HepG2 (cell line): ENCODE measurements at regions not wholly inside any gene's neighbourhood (a gene's known extent, or its start where the extent isn't known, plus 50 kb on each side); places are given as distances from the start of the nearest gene placed in this dataset.

Experiments
- ATAC-seq: fragments of 200-7000 bp; cut with Tn5 transposase; 3 replicates; pipeline ENCODE4 v1.9.1; 2020; ENCODE audit warnings: mild to moderate bottlenecking, moderate library complexity
- BruUV-seq: library from RNA; stranded (reverse); fragments of 400-500 nt; replicated peaks from 2 replicates; lab custom pipeline; 2021; lab: Mats Ljungman, UMichigan
- CTCF ChIA-PET: fragments of 300-600 bp; formaldehyde crosslinking; extraction: SDS; loops from one replicate; lab custom pipeline; 2021; ENCODE audit warnings: low total read pairs, inconsistent platforms, low intra/inter-chr PET ratio; lab: Yijun Ruan, JAX
- POLR2A ChIA-PET: fragments of 350-600 bp; sonication (Branson Sonifier 250); formaldehyde crosslinking; loops from one replicate; lab custom pipeline; 2020; ENCODE audit warnings: antibody characterized with exemption, inconsistent platforms; lab: Yijun Ruan, JAX
- DNase-seq: peaks from one replicate; pipeline ENCODE4 v3.0.0-alpha.2; 2015; ENCODE audit warnings: low spot score
- FAIRE-seq: peaks from 3 replicates; lab custom pipeline; 2011; peaks lifted over from hg19 to GRCh38; lab: Jason Lieb, UNC
- H2AFZ ChIP-seq: one replicate; pipeline ENCODE4 v1.6.1; 2011; ENCODE audit warnings: low read length, inconsistent platforms
- H3K27ac ChIP-seq: fragments of 300-600 bp; 3 replicates; pipeline ENCODE4 v1.8.0; 2011; ENCODE audit warnings: mixed run types, mild to moderate bottlenecking, mixed read lengths, low read length, inconsistent platforms; ENCODE audit not compliant: insufficient read depth; ENCODE audit errors: extremely low read length
- H3K27me3 ChIP-seq, 2 experiments: fragments of 200-600 bp in 1 of 2; 2 replicates in 1 of 2; 3 replicates in 1 of 2; pipeline versions ENCODE4 v1.6.0 to v1.8.0; 2011; ENCODE audit warnings: low read length in 2 of 2, mild to moderate bottlenecking in 2 of 2, moderate library complexity in 2 of 2, inconsistent platforms in 1 of 2; ENCODE audit not compliant: insufficient read depth in 2 of 2, control insufficient read depth in 1 of 2
- H3K36me3 ChIP-seq, 2 experiments: fragments of 200-600 bp in 1 of 2; replicated peaks in 1 of 2; 2 replicates in 1 of 2; 3 replicates in 1 of 2; pipeline versions ENCODE4 v1.5.1 to v1.8.0; 2011; ENCODE audit warnings: low read length in 2 of 2, inconsistent platforms in 1 of 2; ENCODE audit not compliant: insufficient read depth in 2 of 2, control insufficient read depth in 1 of 2
- H3K4me1 ChIP-seq: 2 replicates; pipeline ENCODE4 v1.5.1; 2012; ENCODE audit warnings: low read length, inconsistent platforms; ENCODE audit not compliant: insufficient read depth
- H3K4me2 ChIP-seq: 2 replicates; pipeline ENCODE4 v1.6.0; 2011; ENCODE audit warnings: low read depth, low read length, inconsistent platforms
- H3K4me3 ChIP-seq, 3 experiments: fragments of 200-600 bp in 1 of 3; sonication (generic), shearing (Covaris generic) in 1 of 3; replicated peaks in 1 of 3; 2 replicates each; pipeline ENCODE4 v1.5.1; 2011 to 2016; ENCODE audit warnings: low read length in 3 of 3, inconsistent platforms in 2 of 3, low read depth in 2 of 3, mild to moderate bottlenecking in 2 of 3, control low read depth in 1 of 3, mixed read lengths in 1 of 3; ENCODE audit not compliant: insufficient read depth in 1 of 3
- H3K79me2 ChIP-seq: one replicate; pipeline ENCODE4 v1.6.1; 2011; ENCODE audit warnings: low read length, inconsistent platforms; ENCODE audit not compliant: insufficient read depth
- H3K9ac ChIP-seq: 2 replicates; pipeline ENCODE4 v1.6.0; 2011; ENCODE audit warnings: mild to moderate bottlenecking, low read depth, low read length, inconsistent platforms; ENCODE audit not compliant: insufficient read depth
- H3K9me3 ChIP-seq: 2 replicates; pipeline ENCODE4 v1.5.1; 2012; ENCODE audit warnings: mild to moderate bottlenecking, low read length
- H4K20me1 ChIP-seq: 2 replicates; pipeline ENCODE4 v1.6.0; 2011; ENCODE audit warnings: inconsistent platforms, mild to moderate bottlenecking, low read length, moderate library complexity; ENCODE audit not compliant: insufficient read depth
- NFRKB ChIP-seq: fragments of 450-650 bp; IDR thresholded peaks from 2 replicates; pipeline ENCODE4 v1.6.1; 2017
- RELA ChIP-seq: sonication (generic); formaldehyde crosslinking; IDR thresholded peaks from 2 replicates; pipeline ENCODE4 v1.4.0; 2020; ENCODE audit warnings: missing genetic modification reagents
- SETDB1 ChIP-seq: sonication (generic); formaldehyde crosslinking; IDR thresholded peaks from 2 replicates; pipeline ENCODE4 v1.5.1; 2020; ENCODE audit warnings: missing genetic modification reagents, mild to moderate bottlenecking, borderline replicate concordance
- SMC3 ChIP-seq: IDR thresholded peaks from 2 replicates; pipeline ENCODE4 v1.6.1; 2011; ENCODE audit warnings: low read length, improper control_type of control experiment
- ZNF607 ChIP-seq: sonication (generic); formaldehyde crosslinking; IDR thresholded peaks from 2 replicates; pipeline ENCODE4 v1.5.1; 2020; ENCODE audit warnings: missing genetic modification reagents, mild to moderate bottlenecking, borderline replicate concordance
- ZSCAN12 ChIP-seq: sonication (generic); formaldehyde crosslinking; IDR thresholded peaks from 2 replicates; pipeline ENCODE4 v1.9.0; 2021; ENCODE audit warnings: mild to moderate bottlenecking, missing genetic modification reagents
- WGBS: methylation state at CpG from one replicate; pipeline ENCODE4 v1.1.6; 2017; ENCODE audit warnings: low lambda C conversion rate; 5-methylcytosine and 5-hydroxymethylcytosine counted together
- in situ Hi-C: cut with HindIII; loops from 2 replicates; pipeline ENCODE4 v1.10.0; 2017; ENCODE audit warnings: low pct_unique_long_range_greater_than_20kb; ENCODE audit not compliant: extremely low pct_ligation_motif_present
- intact Hi-C: fragments of 100-400 bp; cut with micrococcal nuclease; formaldehyde crosslinking; loops from one replicate; pipeline ENCODE4 v1.10.0; 2022; ENCODE audit not compliant: unreplicated experiment

- ChIA-PET POLR2A (no interaction called here), CTCF (no interaction called here)
- BruUV-seq = no TSS peak
- H3K4me2 ChIP-seq = no peak overlapping the region
- no peak overlapping the region for H3K27ac ChIP-seq
- intact Hi-C loops (no loop called here), in situ Hi-C loops (no loop called here)
- no peak for ATAC-seq
- H2AFZ ChIP-seq = no peak overlapping the region
- no peak for FAIRE-seq
- H3K9me3 ChIP-seq = no peaks in the 10 kb centered on the region
- no peaks in the 10 kb centered on the region for H3K79me2 ChIP-seq
- no peak for TF ChIP-seq SMC3
- no peak for TF ChIP-seq ZNF607 (CRISPR knock-in tag)
- no peak for TF ChIP-seq SETDB1 (CRISPR knock-in tag)
- TF ChIP-seq NFRKB = no peak
- no peak for TF ChIP-seq ZSCAN12
- 0% methylated on average over 1 of the region's 1 CpG for WGBS
- no peaks in the 10 kb centered on the region for H3K4me1 ChIP-seq
- no peaks in the 10 kb centered on the region for H3K36me3 ChIP-seq
- H3K9ac ChIP-seq = no peak overlapping the region
- DNase-seq = no peak
- no peaks in the 10 kb centered on the region for H3K27me3 ChIP-seq
- H3K4me3 ChIP-seq = no peak overlapping the region
- H4K20me1 ChIP-seq = no peaks in the 10 kb centered on the region
These were observed 219.0 kb downstream of the ADRA2A start for GRCh38 chr10:111295788-111296187.

GRCh38 chr10:111297351-111297848 lies 220.6 kb downstream of the ADRA2A start:
- H3K9me3 ChIP-seq = no peaks in the 10 kb centered on the region
- no peak for ATAC-seq
- no peak overlapping the region for H3K27ac ChIP-seq
- H3K4me1 ChIP-seq = no peaks in the 10 kb centered on the region
- no peak for FAIRE-seq
- WGBS = 55% methylated on average over 6 of the region's 6 CpGs
- no peak overlapping the region for H3K4me2 ChIP-seq
- no peaks in the 10 kb centered on the region; a peak in 1 of 5 replicates for H3K27me3 ChIP-seq
- no peak overlapping the region for H2AFZ ChIP-seq
- H3K79me2 ChIP-seq = no peaks in the 10 kb centered on the region
- BruUV-seq = no TSS peak
- no peak overlapping the region for H3K9ac ChIP-seq
- POLR2A ChIA-PET = no interaction called here
- TF ChIP-seq RELA (CRISPR knock-in tag) = no peak
- CTCF ChIA-PET = no interaction called here
- intact Hi-C loops = no loop called here
- no peaks in the 10 kb centered on the region for H3K36me3 ChIP-seq
- DNase-seq = no peak
- H3K4me3 ChIP-seq = no peak overlapping the region
- H4K20me1 ChIP-seq = no peaks in the 10 kb centered on the region
- in situ Hi-C loops = no loop called here
